ENCODE measurements at regions not wholly inside any gene's neighbourhood (a gene's known extent, or its start where the extent isn't known, plus 50 kb on each side); places are given as distances from the start of the nearest gene placed in this dataset.

DNA sequence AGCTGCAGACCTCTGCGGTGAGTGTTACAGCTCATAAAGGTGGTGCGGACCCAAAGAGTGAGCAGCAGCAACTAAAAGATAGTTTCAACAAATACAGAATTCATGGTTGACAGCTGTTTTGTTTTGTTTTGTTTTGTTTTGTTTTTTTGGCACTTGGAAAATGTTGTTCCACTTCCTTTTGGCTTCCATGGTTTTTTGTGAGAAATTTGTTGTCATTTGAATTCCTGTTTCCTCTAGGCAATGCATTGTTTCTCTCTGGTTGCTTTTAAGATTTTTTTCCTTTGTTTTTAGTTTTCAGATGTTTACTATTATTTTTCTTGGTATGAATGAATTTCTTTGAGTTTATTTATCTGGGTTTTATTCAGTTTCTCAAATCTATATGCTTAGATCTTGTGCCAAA is 229.4 kb downstream of the MID1IP1 start:
- TF ChIP-seq, protein P1, sequence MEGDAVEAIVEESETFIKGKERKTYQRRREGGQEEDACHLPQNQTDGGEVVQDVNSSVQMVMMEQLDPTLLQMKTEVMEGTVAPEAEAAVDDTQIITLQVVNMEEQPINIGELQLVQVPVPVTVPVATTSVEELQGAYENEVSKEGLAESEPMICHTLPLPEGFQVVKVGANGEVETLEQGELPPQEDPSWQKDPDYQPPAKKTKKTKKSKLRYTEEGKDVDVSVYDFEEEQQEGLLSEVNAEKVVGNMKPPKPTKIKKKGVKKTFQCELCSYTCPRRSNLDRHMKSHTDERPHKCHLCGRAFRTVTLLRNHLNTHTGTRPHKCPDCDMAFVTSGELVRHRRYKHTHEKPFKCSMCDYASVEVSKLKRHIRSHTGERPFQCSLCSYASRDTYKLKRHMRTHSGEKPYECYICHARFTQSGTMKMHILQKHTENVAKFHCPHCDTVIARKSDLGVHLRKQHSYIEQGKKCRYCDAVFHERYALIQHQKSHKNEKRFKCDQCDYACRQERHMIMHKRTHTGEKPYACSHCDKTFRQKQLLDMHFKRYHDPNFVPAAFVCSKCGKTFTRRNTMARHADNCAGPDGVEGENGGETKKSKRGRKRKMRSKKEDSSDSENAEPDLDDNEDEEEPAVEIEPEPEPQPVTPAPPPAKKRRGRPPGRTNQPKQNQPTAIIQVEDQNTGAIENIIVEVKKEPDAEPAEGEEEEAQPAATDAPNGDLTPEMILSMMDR (IDR thresholded peaks at IDR 0.05; ENCODE audit: insufficient read depth, low read length, missing control alignments): no peak
- no peak for DNase-seq (ENCODE audit: low read depth, low spot score)
- CTCF ChIA-PET: no interaction called here
- POLR2A ChIA-PET: no interaction called here
- no peak overlapping the region for H3K4me3 ChIP-seq (ENCODE audit: low read depth, low read length)

DNA sequence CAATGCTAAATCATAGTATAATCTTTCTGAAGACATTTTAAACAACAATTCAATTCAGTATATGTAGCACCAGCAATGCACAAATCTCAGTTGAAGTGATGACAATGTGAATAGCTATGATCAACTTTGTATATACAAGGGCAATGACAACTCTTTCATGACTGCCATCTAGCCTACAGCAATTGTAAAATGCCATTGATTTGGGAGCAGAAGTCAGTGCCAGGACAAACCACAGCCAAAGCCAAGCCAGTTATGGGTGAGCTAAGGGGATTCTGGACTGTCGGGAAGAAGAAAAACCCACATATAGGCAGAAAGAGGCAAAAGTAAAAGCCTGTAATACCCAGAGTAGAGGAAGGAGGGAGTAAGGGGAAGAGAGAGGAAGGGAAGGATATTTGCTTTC is 238.6 kb downstream of the MID1IP1 start:
- TF ChIP-seq, protein P1 (IDR thresholded peaks at IDR 0.05; ENCODE audit: insufficient read depth, low read length, missing control alignments): no peak
- CTCF ChIA-PET: no interaction called here
- POLR2A ChIA-PET: no interaction called here
- no peak for DNase-seq (ENCODE audit: low read depth, low spot score)
- no peak overlapping the region for H3K4me3 ChIP-seq (ENCODE audit: low read depth, low read length)

DNA sequence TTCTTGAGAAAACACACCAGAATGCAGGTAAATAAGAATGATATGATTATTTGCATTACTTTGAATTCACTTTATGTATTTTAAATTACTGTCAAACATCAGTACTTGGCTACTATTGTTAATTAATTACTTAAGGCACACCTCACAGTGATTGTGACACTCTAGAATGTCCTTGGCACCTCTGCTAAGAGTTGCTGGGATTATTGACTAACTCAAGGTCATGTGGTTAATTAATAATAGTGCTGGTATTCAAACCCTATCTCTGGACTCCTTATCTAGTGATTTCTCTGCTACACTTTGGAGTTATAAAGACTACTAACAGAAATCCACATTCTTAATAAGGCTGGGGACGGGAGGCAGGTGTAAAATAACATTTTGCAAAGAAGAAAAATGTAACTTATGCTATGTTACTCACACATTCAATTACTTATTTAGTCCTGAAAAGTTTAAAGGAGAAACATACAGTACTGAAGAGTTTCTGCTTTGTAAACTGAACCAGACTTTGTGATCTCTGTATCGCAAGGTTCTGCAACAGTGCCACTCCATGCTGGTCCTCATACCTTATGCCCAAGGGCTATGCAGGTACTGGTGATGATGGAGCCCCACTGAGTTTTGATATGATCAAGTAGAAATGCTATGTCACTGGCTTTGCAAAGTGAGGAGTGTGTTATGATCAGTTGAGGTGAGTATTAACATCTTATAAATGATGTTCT is 242.7 kb downstream of the MID1IP1 start:
- H3K4me3 ChIP-seq (ENCODE audit: low read depth, low read length): no peak overlapping the region
- DNase-seq (ENCODE audit: low read depth, low spot score): no peak
- CTCF ChIA-PET: no interaction called here
- TF ChIP-seq, protein P1 (IDR thresholded peaks at IDR 0.05; ENCODE audit: insufficient read depth, low read length, missing control alignments): no peak
- POLR2A ChIA-PET: no interaction called here

DNA sequence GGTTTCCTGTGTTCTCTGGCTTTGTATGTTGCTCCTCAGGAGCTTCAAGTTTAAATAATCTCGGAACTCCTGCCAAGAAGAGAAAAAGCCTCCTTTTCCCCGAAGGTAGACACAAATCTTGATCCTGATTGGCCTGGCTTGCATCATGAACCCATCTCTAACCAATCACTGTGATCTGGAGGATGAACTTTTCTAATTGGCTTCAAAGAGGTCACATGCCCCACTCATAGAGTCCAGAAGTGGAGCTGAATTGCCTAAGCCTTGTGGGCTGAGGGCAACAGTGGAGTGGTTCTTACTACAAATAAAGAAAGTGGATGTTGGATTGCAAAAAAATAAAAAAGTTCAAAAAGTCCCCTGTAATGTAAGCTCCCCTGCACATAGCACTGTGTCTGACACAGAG is 245.9 kb downstream of the MID1IP1 start:
- no peak for DNase-seq (ENCODE audit: low read depth, low spot score)
- TF ChIP-seq, protein P1 (IDR thresholded peaks at IDR 0.05; ENCODE audit: insufficient read depth, low read length, missing control alignments): no peak
- no peak overlapping the region for H3K4me3 ChIP-seq (ENCODE audit: low read depth, low read length)
- ChIA-PET POLR2A (no interaction called here), CTCF (no interaction called here)

DNA sequence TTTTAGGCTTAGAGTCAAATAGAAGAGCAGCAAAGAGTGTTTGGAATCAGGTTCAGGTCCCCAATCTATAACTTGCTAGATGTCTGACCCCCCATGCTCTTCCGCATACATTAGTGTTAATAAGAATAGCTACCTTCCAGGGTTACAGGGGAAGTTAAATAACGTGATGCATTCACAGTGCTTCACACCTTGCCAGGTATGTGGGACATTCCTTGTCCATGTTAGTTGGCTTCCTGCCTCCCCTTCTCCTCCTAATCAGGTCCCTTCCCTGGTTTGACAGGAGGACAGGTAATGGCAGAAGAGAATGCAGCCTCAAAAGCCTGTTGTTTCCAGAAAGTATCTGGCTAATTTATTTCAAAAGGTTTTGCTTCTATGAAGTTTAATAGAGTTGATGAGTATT is 248.7 kb downstream of the MID1IP1 start:
- TF ChIP-seq, protein P1 (IDR thresholded peaks at IDR 0.05; ENCODE audit: insufficient read depth, low read length, missing control alignments): no peak
- CTCF ChIA-PET: no interaction called here
- no peak for DNase-seq (ENCODE audit: low read depth, low spot score)
- H3K4me3 ChIP-seq (ENCODE audit: low read depth, low read length): no peak overlapping the region
- POLR2A ChIA-PET: no interaction called here

DNA sequence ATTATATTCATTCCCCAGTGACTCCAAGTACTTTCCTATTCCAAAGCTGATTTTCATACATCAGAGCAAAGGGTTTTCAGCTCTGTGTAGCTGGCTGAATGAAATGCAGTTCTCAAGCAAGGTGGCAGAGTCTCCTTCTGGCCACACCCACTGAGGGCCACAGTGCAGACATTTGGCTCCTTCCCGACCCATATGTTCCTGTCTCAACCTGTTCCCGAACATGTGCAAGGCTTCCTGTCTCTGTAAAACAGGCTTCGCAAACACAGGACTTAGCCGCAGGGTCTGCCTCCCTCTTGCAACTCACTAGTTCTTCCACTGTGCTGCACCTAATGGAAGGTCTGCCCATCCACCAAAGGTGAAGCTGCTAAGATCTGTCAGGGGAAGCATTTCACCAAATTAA is 249.2 kb downstream of the MID1IP1 start:
- H3K4me3 ChIP-seq (ENCODE audit: low read depth, low read length): no peak overlapping the region
- DNase-seq (ENCODE audit: low read depth, low spot score): no peak
- CTCF ChIA-PET: no interaction called here
- TF ChIP-seq, protein P1 (IDR thresholded peaks at IDR 0.05; ENCODE audit: insufficient read depth, low read length, missing control alignments): no peak
- POLR2A ChIA-PET: no interaction called here
